CD4-positive, alpha-beta T cell treated with Interferon gamma for 1 hour (primary cell): ENCODE measurements at regions not wholly inside any gene's neighbourhood (a gene's known extent, or its start where the extent isn't known, plus 50 kb on each side); places are given as distances from the start of the nearest gene placed in this dataset.
"Not testable (repeated sequence)": the region's sequence is repeated elsewhere in the genome, so short reads cannot be mapped to it uniquely, and the experiment has no call there.

Source experiments
- DNase-seq: peaks from one replicate; pipeline ENCODE4 v3.0.0-alpha.2; 2020

DNA sequence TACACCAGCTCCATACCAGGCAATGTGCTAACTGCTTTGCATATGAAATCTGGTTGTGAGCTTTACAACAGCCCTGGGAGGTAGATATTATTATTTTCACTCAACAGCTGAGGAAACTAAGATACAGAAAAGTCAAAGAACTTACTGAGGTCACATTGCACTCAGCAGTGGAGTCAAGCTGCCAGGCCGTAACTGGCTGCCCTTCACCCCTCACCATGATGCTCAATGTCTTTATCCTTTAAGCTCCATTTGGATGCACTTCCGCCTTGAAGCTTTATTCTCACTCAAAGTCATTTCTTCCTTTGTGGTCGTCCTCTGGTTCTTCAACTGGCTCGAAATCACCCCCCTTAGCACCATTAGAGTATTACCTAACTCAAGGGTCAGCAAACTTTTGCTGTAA lies 81.7 kb upstream of the RALGPS2 start:
- no peak for DNase-seq

DNA sequence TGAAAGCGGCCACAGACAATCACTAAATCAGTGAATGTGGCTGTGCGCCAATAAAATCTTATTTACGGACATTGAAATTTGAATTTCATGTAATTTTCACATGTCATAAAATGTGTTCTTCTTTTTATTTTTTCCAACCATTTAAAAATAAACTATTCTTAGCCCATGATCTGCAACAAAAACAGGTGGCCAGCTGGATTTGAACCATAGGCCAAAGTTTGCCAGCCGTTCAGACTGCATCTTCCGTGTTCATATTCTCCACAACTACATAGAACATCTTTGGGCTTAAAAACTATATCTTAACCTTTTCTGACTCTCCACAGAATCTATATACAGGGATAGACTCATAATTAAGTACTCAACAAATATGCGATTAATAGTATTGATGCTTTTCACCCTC lies 81.2 kb upstream of the RALGPS2 start:
- no peak for DNase-seq

DNA sequence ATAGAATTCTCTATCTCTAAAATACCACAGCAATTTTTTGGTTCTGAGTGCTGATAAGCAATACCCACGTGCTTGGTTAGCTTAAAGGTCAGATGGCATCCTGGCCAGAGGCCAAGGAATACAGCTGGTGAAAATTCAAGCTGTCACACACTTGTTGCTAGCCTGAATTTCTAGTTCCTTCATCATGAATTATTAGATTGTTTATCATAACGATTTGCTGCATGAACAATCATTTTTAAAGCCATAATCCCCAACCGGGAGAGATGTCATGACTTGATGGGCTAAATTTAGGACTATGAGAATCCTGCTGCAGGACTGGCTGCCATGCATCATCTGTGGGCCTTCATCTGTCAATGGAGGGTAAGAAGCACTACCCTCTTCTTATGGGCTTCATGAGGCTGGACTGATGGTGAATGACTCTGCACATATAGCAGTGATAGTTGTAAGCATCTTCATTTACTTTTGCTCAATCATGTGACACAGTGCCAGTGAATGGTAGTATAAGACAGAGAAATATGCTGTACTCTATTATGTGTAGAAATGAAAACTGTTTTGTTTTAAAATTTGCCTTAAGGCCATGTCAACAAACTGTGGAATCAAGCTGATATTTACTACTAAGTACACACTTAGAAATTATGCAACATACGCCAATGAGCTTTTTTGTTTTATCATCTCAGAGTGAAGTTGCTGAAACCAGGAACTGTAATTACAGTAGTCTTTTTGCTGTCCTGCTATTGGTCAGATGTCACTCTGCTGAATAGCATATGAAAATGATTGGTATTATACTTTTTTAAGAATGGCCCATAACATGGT lies 80.5 kb upstream of the RALGPS2 start:
- no peak for DNase-seq

DNA sequence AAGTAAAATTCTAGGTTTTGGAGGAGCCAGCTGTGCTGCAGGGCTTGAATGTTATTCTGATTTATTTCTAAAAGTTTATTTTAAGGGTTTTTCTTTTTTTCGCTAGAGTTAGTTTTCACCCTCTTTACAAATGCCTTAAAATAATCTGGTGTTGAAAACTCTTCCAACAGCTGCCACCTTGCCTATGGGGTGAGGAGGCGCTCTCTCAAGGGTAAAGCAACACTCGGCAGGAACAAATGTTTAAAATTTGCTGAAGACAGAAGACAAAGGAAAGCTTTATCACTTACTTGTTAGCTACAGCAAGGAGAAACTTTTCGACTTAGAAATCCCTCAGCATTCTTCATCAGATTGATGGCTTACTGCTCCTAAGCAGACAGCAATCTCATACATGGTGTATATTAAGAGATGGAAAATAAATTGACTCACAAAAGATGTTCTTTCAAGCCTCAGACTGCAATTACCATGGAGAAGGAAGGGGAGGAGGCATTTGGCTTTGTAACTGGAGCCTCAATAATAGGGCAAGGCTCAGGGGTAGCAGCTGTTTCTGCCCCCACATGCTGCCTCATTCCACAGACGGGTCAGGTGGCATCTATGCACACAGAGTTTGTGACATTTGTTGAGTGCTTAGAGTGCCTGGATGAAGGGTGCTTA lies 79.8 kb upstream of the RALGPS2 start:
- no peak for DNase-seq

DNA sequence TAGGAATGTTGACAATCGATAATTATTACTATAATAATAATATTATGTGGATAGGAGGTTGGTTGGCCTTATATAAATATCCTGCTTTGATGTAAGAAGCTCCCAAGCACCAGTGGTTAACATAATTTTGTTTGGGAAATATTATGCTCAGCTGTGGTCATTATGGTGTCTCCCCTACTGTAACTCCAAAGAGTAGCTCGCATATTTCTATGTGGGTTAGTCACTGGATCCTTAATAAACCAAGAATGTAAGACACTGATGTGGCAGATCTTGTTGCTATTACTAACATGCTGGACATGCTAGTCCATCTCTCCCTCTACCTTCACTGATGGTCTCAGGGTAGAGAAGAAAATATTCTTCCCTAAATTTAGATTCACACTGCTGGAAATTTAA lies 79.2 kb upstream of the RALGPS2 start:
- no peak for DNase-seq

DNA sequence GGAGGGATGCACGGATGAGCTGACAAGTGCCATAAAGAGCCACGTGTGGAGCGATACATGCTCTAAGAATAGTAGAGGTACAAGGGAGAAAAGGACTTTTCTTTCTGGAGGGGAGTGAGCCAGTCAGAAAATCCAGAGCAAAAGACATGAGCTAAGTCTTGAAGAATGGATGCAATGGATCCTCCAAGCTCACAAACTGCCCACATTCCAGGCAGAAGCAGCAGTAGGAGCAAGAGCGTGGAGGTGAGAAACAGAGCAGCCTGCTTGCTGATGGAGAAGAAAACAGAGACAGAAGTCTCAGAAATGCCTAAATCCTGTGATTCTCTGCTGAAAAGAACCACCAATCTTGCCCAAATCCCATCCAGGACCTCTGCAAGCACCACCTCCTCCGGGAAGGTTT lies 78.2 kb upstream of the RALGPS2 start:
- DNase-seq: no peak

DNA sequence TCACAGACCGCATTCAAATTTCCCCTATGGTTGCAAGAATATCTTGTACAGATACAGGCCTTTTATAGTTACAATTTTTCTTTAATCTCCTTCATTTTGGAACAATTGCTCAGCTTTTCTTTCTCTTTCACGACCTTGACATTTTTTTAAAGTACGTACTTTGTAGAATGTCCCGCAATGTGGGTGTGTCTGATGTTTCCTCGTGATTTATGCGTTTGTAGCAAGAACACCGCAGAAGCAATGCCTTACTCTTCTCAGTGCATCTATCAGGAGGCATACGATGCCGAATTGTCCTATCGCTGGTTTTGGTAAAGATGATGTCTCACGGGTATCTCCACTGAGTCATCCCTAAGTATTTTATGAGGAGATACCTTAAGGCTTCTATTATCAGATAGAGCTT lies 76.9 kb upstream of the RALGPS2 start:
- DNase-seq: no peak

DNA sequence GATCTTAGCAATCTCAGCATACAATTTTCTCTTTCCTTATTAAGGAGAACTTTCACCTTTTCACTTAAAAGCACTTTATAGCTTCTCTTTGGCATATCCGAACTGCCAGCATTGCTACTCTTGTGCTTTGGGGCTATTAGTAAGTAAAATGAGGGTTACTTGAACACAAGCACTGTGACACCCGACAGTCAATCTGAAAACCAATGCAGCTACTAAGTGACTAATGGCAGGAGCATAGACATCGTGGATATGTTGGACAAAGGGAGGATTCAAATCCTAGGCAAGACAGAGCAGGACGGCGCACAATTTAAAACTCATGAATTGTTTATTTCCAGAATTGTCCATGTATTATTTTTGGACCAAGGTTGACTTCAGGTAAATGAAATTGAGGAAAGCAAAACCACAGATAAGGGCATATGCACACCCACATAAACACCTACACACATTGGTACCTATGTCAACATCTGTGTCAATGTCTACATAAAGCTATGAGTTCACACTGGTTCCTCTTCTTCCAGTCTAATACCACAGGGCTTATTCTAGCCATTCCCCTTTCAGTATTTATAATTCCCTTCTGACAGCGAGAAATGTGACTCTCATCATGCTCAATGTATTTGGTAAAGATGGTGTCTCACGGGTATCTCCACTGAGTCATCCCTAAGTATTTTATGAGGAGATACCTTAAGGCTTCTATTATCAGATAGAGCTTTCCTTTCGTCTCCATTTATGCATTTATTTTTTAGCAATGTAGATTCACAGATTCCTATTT lies 75.3 kb upstream of the RALGPS2 start:
- no peak for DNase-seq

DNA sequence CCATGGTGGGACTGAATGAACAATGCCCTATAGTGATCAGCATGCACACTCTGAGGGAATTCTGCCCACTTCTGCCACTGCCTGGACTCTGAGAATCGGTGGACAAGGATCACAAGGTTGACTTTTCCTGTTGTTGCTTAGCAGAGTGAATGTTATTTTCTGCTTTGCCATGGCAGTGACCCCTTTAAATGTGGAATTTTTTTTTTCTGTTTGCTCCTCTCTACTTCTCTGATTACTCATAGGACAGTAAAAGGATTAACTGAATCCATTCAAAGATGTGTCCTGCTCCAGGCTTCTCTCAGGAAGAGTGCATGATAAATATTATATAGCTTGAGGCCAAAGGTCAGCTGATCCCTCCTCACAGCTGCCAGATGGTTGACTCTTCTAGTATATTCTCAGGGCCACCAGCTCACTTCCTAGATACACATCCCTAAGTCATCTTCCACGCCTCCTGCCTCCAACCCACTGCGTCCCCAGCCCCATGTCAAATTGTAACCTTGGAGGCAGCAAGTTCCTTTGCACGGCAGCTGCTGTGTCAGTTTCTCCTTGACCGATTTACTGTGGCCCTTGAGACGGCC lies 74.0 kb upstream of the RALGPS2 start:
- no peak for DNase-seq

DNA sequence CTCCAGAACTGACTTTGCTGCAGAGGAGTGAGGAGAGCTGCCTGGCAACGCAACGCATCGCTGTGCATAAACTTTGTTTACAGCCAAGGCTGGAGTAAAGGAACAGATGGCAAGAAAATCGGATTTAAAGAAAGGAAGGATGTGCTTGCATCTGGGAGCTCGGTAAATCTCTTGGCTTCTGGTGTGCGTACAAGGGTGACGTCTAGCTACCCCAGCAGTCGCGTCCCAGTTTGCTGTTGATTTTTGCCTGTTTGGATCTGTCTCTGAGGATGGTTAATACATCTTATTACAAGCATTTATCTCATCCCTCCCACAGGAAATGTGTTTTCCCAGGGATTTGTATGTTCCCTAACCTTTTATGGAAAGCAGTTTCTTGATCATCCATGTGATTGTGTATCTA lies 73.3 kb upstream of the RALGPS2 start:
- no peak for DNase-seq

DNA sequence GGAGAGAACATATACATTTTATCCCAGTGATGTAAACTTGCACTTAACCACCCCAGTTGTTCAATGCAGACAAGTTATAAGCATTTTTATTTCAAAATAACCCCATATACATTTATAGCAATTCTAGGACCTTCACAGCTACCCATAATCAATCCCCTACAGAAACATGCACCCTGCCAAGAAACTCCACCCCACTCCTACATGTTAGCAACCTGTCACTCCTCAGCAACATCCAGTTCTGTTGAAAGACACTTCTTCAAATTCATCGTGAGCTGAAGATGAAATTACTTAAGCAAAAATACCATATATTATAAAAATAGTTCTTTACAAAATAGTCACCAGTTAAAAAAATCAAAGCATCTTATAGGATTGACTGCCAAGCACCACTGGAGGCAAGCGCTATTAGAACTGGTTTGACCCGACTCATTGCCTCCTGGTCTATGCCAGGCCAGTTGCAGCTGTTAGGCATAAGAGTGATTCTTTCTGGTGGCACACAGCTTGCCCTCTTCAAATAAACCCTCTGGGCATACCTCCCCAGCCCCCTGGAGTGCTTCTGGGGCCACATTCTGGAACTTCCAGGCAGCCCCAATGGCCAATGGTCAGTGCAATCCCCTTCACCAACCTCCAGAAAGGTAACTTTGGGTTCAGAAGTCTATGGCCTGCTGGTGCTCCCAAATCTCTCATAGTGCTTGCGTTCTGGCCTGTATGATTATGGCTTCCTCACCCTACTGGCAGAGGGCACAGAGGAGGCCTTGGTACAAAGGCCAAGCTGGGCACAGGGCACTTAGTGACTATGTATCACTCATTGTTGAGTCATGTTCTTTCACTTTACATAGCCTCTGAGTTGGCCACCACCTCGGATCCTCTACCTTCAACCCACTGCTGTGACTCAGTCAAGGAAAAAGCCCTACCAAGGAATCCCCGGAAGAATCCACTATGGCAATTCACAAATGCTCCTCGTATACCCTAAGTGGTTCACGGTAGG lies 72.2 kb upstream of the RALGPS2 start:
- no peak for DNase-seq

DNA sequence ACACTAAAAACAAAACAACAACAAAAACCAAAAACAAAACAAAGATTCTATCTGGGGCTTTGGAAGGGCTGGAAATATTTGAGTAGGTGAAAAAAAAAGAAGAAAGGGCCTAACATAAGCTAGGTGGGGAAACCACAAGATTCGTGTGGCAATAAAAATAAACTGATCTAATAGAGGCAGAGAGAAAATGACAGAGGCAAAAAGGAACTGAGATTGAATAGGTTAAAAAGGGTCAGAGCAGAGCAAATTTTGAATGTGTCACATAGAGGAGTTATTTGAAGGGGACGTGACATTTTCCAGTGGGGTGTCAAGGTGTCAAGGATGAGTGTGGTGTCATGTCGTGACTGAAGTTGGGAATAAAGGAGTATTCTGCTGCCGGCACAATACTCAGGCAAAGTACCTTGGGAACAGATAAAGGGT lies 65.2 kb upstream of the RALGPS2 start:
- DNase-seq: no peak

DNA sequence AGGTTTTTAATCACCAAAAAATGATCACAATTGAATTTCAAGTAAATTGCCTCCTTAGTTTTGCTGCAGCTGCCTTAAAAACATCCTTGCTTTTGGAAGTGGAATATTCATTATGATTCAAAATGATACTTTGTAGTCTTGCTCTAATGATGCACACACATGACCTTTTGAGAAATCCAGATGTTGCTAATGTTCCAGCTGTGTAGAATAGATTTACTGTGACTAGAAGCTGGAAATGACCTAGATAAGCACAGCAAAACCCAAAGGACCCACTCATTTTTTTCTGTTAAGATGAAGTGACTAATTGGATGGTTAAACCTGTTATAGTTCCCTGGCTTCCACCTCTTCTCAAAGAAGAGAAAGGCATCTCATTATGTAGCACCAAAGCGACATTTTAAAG lies 64.6 kb upstream of the RALGPS2 start:
- no peak for DNase-seq

DNA sequence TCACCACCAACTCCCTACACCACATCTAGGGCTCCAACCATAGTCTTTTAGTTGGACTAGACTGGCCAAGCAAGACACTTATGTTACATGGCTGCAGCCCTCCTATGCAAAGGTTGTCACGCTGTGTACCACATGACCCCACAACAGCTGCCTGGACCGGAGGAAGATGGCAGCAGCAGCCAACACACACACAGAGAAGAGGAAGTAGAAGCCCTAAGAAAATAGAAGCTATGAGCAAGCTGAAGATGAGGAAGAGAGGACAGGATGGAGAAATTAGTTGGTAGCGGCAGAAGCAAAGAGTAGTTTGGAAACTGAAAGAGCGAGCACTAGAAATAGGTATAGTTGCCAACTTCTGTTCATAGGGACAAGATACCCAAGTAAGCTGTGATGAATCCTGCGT lies 60.8 kb upstream of the RALGPS2 start:
- DNase-seq: peak; percentile 55

DNA sequence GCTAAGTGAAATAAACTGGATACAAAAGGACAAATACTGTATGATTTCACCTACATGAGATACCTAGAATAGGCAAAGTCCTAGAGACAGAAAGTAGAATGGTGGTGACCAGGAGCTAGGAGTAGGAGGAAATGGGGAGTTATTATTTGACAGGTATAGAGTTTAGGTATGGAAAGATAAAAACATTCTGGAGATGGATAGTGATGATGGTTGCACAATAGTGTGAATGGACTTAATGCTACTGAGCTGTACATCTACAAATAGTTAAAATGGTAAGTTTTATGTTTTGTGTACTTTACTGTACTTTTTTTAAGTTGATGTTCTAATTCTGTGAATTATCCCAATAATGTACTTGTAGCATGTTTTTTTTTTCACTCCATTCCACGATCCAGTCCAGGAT lies 59.5 kb upstream of the RALGPS2 start:
- no peak for DNase-seq

DNA sequence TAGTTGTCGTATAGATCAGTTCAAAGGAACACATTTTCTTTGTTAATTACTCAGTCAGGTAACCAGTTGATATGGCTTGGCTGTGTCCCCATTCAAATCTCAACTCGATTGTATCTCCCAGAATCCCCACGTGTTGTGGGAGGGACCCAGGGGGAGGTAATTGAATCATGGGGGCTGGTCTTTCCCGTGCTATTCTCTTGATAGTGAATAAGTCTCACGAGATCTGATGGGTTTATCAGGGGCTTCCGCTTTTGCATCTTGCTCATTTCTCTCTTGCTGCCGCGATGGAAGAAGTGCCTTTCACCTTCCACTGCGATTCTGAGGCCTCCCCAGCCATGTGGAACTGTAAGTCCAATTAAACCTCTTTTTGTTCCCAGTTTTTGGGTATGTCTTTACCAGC lies 58.2 kb upstream of the RALGPS2 start:
- not testable (repeated sequence) for DNase-seq

DNA sequence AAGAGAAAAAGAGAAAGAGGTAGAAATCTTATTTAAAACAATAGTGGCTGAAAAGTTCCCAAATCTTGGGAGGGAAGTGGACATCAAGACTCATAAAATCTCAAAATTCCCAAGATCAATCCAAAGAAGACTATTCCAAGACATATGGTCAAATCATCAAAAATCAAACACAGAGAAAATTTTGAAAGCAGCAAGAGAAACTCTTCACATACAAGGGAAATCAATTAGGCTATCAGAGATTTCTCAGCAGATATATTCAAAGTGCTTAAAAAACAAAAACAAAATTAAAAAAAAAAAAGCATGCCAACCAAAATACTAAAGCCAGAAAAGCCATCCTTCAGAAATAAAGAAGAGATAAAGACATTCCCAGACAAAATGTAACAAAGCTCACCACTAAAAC lies 52.6 kb upstream of the RALGPS2 start:
- no peak for DNase-seq

DNA sequence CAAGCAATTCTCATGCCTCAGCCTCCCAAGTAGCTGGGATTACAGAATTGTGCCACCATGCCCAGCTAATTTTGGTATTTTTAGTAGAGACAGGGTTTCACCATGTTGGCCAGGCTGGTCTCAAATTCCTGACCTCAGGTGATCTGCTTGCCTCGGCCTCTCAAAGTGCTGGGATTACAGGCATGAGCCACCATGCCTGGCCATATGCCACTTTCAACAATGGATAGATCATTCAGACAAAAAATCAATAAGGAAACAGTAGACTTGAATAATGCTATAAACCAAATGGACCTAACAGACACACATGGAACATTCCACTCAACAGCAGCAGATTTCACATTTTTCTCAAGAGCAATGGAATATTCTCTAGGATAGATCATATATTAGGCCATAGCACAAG lies 50.5 kb upstream of the RALGPS2 start:
- DNase-seq: not testable (repeated sequence)
